ENCODE measurements at regions not wholly inside any gene's neighbourhood (a gene's known extent, or its start where the extent isn't known, plus 50 kb on each side); places are given as distances from the start of the nearest gene placed in this dataset.

GRCh38 chr5:144711172-144711571, 540.5 kb downstream of the KCTD16 start:
- Histone ChIP-seq H3K4me2 (ENCODE audit: low read depth, low read length) (no peak overlapping the region), H3K9ac (ENCODE audit: low read depth, low read length) (no peak overlapping the region), H4K20me1 (ENCODE audit: insufficient read depth, low read length) (no peaks in the 10 kb centered on the region), H2AFZ (replicated peaks; ENCODE audit: low read length, poor library complexity) (no peak overlapping the region), H4K91ac (ENCODE audit: insufficient read depth, low read depth, low read length) (no peak overlapping the region), H3K4ac (ENCODE audit: low read depth, low read length) (no peak overlapping the region), H2AK5ac (ENCODE audit: low read depth, low read length) (no peak overlapping the region), H2BK5ac (ENCODE audit: low read depth, low read length, poor library complexity, severe bottlenecking) (no peak overlapping the region), H3K9me3 (ENCODE audit: control insufficient read depth, insufficient read depth, low read length) (no peaks in the 10 kb centered on the region), H3K4me1 (ENCODE audit: control insufficient read depth, insufficient read depth, low read length) (no peaks in the 10 kb centered on the region), H3K56ac (ENCODE audit: extremely low read depth, insufficient read depth, low read length) (no peak overlapping the region), H3K79me1 (ENCODE audit: low read depth in 1 of 2, low read length in 2 of 2) (no peaks in the 10 kb centered on the region), H2AK9ac (replicated peaks; ENCODE audit: low read depth, low read length, poor library complexity) (no peak overlapping the region), H4K5ac (ENCODE audit: low read depth, low read length) (no peak overlapping the region), H3K36me3 (ENCODE audit: control insufficient read depth, insufficient read depth, low read length) (no peaks in the 10 kb centered on the region), H2BK120ac (ENCODE audit: low read depth, low read length) (no peak overlapping the region), H3K18ac (ENCODE audit: low read depth, low read length) (no peak overlapping the region), H2BK15ac (ENCODE audit: low read depth, low read length) (no peak overlapping the region), H3K14ac (replicated peaks; ENCODE audit: low read depth, low read length) (no peak overlapping the region), H4K8ac (ENCODE audit: low read depth in 2 of 2, low read length in 2 of 2) (no peak overlapping the region), H3K27ac (ENCODE audit: insufficient read depth, low read length) (no peak overlapping the region), H3K23ac (ENCODE audit: low read depth, low read length) (no peak overlapping the region), H2BK20ac (ENCODE audit: low read depth, low read length) (no peak overlapping the region), H3K4me3 (ENCODE audit: insufficient read depth, low read depth, low read length) (no peak overlapping the region), H3K9me1 (ENCODE audit: insufficient read depth, low read length) (no peaks in the 10 kb centered on the region), H3K27me3 (ENCODE audit: control insufficient read depth, insufficient read depth, low read length) (no peaks in the 10 kb centered on the region)
- no peak for DNase-seq
- no CpG with 5 or more reads among the region's 2 CpGs for WGBS, 2 experiments (ENCODE audit: extremely low coverage in 2 of 2, insufficient read length in 1 of 2)
- POLR2A ChIA-PET (ENCODE audit: unreplicated experiment): no interaction called here
- CTCF ChIA-PET: no interaction called here
- BruUV-seq (replicated peaks): no TSS peak
- TF ChIP-seq RCOR1 (IDR thresholded peaks at IDR 0.05; ENCODE audit: insufficient replicate concordance, low read length) (no peak), NFE2L2 (IDR thresholded peaks at IDR 0.05; ENCODE audit: low read depth, low read length) (no peak), CHD1 (IDR thresholded peaks at IDR 0.05; ENCODE audit: low read depth, low read length) (no peak)
- TF ChIP-seq, protein P1, sequence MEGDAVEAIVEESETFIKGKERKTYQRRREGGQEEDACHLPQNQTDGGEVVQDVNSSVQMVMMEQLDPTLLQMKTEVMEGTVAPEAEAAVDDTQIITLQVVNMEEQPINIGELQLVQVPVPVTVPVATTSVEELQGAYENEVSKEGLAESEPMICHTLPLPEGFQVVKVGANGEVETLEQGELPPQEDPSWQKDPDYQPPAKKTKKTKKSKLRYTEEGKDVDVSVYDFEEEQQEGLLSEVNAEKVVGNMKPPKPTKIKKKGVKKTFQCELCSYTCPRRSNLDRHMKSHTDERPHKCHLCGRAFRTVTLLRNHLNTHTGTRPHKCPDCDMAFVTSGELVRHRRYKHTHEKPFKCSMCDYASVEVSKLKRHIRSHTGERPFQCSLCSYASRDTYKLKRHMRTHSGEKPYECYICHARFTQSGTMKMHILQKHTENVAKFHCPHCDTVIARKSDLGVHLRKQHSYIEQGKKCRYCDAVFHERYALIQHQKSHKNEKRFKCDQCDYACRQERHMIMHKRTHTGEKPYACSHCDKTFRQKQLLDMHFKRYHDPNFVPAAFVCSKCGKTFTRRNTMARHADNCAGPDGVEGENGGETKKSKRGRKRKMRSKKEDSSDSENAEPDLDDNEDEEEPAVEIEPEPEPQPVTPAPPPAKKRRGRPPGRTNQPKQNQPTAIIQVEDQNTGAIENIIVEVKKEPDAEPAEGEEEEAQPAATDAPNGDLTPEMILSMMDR (conservative IDR thresholded peaks at IDR 0.05; ENCODE audit: low read depth, low read length): no peak
- intact Hi-C loops (cut with micrococcal nuclease) (no loop called here), dilution Hi-C loops (cut with HindIII; ENCODE audit: low sequenced_read_pairs, unreplicated experiment) (no loop called here), in situ Hi-C loops (cut with MboI; ENCODE audit: low sequenced_read_pairs) (no loop called here)
- ATAC-seq (ENCODE audit: low read depth): no peak

All from IMR-90 (cell line).